NCI-H1694 (cell line): ENCODE measurements at regions not wholly inside any gene's neighbourhood (a gene's known extent, or its start where the extent isn't known, plus 50 kb on each side); places are given as distances from the start of the nearest gene placed in this dataset.
A peak's percentile ranks its signal among the peaks of the same experiment; 100 is the strongest.

Experiments
- DNase-seq: peaks from one replicate; lab custom pipeline; 2025; lab: John Stamatoyannopoulos, UW

DNA sequence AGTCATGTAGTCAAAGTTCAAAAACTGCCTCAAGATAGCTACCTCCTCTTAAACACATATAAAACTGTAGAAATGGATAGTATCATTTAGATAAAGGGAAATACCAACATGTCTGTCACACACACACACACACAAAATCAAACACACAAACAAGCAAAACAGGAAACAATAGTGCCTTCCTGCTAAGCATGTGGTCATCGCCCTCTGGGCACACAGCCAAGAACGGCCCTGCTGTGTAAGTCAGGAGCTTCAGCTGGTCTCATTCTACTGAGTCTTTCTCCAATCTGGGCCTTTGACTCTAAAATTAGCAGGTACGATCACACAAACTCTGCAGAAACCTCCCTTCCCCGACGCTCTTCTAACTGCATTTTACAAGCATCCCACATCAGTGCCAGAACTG is 272.2 kb upstream of the CHRNA7 start:
- no peak for DNase-seq

DNA sequence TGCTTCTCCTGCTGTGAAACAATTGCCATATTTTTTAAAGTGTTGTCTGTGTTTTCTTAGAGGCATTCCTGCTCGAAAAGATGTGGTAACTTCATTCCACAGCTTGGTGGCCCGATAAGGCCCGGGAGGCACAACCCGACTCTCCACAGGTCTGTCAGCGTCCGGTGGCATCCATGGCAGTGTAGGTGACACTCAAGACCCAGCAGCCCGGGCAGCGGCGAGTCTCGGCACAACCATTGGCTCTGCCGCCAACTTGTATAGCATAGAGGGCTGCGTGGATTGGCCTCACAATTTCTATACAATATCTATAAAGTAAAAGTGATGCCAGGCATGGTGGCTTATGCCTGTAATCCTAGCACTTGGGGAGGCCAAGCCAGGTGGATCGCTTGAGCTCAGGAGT is 262.3 kb upstream of the CHRNA7 start:
- no peak for DNase-seq

DNA sequence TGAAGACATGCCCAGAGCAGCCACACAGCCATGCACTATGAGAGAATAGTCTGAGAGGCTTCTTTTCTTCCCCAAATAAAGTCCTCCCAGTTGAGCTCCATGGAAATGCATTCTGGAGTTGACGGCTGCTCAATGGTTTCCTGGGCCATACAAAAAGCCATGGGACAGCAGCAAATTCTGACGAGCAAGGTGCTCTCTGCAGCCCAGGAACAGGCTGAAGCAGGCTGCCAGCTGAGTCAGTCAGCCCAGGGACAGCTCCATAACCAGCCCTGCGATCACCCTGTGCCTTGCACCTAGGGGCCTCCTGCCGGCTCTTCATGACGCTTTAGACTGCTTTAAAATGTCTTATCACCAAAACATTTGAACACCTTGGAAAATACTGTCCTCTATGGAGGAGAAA is 256.3 kb upstream of the CHRNA7 start:
- DNase-seq: no peak

DNA sequence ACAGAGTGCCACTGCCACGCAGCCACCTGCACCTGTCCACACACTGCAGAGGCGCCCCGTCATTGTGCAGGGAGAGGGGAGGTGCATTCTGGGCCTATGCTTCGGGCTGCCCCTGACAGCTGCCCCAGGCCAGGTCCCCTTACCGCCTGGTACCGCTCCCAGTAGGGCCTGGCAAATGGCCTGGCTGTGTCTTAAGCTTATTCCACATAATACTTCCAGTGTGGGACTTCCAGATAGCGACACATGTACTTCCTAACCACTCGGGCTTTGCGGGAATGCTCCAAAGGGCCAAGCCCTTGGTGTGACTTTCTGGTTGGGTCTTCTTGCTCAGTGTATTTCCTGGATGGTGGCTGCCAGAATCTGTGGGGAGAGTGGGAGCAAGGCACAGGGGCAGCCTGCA is 254.3 kb upstream of the CHRNA7 start:
- DNase-seq: no peak

DNA sequence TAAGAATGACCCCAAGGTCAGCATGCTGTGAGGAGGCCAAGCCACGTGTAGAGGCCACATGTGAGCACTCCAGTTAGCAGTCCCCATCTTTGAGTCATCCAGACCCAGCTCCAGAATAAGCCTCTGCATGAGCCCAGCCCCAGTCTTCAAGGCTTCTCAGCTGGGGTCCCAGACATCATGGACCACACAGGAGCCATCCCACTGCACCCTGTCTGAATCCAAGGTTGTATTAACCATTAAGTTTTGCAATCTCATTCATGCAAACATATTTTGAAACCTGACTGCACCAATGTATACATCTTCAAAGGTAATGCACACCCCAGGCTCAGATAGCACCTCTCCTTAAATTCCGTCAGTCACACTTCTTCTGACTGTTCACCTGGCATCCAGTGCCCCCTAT is 249.1 kb upstream of the CHRNA7 start:
- no peak for DNase-seq

DNA sequence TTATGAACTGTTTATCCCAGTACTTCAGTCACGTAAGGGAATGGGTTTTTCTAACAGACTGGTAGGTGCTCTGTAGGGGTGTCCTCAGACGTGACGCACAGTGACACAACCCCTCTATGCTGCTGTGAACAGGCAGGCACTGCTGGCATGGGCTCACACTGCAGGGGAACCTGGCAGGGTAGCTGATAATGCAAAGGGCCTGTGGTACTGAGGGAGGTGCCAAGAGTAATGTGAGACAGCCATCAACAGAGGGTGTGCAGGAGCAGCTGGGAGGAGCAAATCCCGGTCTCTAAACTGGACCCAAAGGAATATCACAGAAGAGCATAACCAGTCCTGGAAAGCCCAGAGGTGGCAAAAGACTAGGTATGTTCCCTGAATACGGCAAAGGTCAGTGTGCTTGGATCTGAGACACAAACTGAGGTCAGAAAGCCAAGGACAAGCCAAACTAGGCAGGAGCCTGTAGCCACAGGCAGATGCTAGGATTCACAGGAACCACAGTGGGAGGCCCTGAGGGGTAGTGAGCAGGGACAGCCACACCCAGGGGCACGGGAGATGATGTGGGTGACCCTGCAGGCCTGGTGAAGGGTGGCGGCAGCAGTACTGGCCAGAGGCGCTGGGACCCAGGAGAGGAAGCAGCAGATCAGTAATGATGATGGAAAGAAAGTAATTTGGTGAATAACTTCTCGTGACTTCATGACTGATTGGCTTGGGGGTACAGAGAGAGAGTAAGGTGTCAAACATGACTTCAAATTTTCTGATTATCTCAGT is 248.1 kb upstream of the CHRNA7 start:
- DNase-seq: no peak

DNA sequence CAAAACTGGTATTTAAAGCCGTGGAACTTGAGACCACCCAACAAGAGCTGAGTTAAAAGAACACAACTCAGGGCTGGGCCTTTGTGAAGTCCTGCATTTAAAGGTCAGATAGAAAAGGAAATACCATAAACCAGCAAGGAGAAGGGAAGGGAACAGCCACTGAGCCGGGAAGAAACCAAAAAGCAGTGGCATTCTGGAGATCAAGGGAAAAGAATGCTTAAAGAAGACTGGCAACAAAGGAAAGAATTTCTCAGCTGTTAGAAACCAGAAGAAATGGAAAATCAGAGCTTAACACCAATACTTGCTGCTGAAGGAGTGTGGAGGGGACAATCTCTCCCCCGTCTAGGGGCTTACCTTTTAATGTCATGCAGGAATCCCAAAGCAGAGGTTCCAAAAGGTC is 247.4 kb upstream of the CHRNA7 start:
- DNase-seq: no peak

DNA sequence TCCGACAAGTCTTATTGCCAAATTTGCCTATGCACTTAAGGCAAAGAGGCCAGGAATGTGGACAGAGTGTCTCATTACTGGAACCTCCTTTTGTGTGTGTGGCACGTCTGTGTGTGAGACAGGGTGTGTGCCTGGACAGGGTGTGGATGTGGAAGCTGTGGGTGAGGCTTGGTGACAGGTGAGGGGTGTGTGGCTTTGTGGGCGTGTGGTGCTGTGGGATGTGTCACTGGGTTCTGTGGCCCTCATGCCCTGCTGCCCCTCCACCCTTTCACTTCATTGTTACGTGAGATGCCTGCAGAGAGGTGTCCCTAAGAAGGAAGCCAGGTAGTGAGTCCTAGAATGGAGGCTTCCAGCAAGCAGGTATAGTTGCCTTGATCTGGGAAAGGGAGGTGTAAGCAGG is 244.0 kb upstream of the CHRNA7 start:
- DNase-seq: no peak

DNA sequence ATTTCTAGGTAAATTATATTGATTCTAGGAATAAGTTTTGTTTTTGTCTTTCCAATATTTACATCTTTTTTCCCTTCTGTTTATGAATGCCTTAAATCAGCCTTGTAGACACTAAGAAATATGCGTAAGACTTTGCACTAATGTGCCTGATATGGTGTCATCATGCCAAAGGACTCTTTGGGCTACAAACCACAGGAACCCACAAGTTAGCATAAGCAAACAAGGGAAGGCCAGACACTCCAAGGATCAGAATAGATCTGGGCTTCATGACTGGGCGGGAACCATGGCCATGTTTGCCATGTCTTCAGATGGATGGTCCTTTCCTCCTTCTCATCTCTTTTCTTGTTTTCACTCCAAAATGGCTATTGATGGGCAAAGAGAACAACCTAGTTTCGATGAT is 242.2 kb upstream of the CHRNA7 start:
- no peak for DNase-seq

DNA sequence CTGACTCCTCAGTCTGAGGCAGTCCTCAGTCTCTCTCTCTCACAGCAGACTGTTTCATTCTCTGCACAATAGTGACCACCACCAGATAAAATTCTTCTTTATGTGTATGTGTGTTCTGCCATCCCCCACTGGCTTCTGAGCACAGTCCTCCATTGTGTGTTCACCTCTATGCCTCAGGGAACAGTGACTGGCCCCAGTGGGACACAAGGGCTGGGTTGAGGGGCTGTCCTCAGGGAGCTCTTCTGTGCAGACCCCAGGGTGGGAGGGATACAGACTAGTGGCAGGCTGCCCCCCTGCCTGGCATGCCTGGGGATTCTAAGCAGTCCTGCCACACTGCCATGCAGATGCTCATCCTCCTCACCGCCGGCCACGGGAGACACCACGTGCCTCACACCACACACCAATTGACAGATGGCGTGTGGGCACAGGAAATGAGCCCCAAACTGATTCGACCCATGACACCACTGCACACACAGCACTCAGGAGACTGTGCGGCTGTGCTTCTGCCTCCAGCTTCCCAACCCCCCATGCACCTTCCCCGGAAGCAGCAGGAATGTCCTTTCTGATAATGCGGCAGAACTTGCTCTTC is 237.6 kb upstream of the CHRNA7 start:
- DNase-seq: no peak

DNA sequence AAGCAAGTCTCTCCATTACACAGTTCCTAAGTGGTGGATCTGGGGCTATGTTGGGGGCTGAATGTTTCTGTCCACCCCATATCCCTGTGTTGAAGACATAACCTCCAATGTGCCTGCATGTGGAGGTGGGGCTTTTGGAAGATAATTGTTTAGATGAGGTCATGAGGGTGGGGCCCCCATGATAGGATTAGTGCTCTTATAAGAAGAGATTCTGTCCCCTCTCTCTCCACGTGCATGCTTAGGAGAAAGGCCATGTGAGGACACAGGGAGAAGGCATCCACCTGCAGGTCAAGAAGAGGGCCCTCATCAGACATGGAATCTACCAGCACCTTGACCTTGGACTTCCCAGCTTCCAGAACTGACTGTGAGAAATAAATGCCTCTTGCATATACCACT is 231.0 kb upstream of the CHRNA7 start:
- DNase-seq: no peak

DNA sequence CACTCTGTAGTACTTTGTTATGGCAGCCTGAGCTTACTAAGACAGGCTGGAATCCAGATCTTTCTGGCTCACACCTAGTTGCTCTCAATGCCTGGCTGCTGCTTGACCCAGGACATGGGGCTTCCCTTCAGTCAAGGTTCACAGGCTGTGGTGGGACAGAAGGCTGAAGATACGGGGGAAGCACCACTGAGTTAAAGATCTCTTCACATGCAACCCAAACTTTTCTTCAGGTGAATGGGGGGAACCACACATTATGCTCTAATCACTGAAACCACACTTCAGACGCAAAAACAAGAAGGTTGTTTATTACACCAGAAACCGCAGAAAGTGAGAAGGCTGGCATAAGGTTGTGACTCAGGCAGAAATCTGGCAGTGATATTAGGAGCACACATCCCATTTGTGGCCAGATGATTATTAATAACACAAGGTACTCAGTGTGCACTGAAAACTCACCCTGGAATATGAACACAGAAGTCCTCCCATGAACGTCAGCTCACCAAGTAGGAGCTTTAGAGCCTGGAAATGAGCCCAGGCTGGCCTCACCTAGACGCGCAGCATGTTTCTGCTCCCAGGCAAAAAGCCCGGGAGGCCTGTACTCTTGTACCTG is 230.5 kb upstream of the CHRNA7 start:
- DNase-seq: no peak

DNA sequence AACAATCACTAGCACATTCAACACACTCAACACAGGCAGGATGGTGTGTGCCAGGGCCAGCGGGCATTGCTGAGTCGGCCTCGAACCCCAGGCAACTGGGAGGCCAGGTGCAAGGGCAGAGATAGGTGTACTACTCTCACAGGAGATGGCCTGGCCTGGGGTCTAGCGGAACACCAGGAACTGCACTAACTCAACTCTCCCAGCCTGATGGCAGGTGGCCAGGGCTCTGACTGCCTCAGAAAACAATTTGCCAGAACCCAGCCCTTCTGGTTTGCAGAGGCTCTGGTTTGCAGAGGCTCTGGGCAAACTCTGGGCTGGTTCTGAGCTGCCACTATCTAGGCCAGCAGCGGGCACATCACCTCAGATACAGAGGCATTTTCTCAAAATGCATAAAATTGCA is 229.2 kb upstream of the CHRNA7 start:
- peak; percentile 12 for DNase-seq

DNA sequence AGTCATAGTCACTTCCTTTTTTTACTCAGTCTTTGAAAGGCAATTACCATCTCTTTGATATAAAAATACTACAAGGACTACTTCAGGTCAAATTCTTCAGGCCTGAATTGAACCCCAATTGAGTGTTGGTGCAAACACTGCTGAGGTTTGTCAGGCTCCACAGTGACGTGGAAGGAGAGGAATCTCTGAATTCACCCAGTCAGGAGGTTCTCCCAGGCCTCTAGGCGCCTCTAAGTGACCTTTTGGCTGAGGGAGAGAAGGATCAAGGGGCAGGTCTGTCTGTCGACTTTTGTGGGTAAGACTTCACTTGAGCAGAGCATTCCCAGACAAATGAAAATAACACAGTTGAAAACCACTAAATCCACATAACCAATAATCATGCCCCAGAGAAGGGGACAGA is 227.6 kb upstream of the CHRNA7 start:
- DNase-seq: no peak

DNA sequence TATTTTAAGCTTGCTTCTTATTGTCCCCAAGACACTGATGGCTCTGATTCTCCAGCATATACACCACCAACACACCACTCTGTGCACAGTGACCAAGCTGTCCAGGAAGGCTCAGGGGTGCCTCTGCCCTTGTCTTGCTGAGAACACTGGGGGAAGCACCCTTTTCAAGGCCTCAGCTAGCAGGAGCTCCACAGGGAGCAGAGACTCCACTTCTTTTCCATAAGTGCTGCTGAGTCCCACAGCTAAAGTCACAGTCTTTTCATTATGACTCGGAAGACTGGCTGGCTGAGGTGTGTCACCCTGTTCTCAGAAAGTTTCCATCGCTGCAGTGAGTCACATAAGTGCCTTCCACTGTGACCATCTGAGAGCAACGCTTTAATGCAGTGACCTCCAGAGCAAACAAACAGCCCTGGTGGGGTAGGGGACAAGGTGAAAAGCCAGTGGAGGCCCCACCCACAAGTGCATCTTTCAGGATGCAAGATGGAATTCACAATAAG is 226.9 kb upstream of the CHRNA7 start:
- DNase-seq: no peak

DNA sequence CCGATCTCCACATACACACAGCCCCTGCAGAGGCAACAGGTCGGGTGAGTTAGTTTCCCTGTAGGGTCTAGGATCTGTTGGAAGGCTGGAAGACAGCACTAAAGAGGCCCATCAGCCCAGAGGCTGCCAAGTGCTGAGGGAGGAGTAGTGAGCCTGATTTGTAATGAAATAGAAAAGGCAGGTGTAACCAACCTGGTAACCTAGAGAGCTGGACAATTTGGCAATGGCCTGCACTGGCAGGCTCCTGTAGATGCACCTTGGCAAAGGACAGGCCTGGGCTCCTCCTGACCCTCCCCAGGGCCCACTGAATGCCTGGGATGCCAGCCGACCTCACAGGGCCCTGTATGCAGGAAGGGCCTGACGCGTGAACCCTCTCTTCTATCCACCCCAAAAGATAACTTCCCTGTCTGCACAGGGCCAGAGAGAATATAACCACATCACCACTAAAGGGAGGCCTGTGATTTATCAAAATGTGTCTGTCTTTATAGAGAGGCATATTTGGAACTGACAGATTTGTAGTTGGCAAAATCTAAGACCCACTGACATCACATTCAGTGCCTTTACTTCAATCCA is 225.1 kb upstream of the CHRNA7 start:
- no peak for DNase-seq

DNA sequence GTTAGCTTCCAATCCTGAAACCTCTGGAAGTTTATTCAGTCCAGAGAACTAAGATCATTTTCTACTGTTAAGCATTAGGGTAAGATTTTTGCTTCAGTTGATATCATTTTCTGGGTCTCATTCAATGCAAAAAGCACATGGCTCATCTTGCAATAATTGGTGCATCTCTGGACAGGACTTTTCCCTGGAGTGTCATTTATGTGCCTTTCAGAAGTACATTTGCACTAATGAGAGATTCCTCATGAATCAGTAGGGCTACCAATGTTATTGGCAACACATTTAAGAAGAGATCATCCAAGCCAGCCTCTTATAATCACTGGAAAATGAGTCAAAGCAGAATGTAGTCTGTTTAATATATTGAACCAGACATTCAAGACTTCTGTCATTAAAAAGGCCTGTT is 224.2 kb upstream of the CHRNA7 start:
- no peak for DNase-seq

DNA sequence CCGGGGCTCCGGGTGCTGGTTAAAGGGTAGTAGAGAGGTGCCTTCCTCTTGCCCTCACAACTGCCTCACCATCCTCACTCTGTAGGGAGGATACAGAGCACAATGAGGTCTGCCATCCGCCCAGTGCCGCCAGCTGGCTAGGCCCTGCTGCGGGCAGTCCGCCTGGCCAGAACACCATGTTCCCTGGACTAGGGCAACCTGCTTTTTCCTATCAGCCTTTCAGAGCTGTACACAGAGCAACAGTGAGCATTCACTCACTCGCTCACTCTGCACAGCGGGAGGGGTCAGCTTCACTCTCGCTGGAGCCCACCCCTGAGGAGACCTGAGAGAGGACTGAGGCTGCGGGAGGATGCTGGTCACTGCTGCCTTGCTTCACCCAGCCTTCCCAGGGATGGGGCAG is 218.7 kb upstream of the CHRNA7 start:
- no peak for DNase-seq

DNA sequence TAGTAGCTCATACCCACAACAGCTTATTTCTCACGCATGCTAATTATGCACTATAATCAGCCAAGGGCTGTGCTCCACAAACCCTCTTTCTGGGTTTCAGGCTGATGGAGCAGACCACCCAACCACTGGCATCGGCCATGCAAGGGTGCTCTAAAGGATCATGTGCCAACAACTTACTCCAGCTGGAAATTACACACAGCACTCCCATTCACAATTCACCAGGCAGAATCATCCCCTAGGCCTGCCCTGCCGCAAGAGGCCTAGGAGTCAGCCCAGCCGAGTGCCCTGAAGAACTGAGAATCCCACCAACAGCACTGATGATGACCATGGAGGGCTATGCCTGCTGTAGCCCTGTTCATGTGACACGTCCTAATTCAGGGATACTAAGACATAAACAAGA is 216.2 kb upstream of the CHRNA7 start:
- no peak for DNase-seq

DNA sequence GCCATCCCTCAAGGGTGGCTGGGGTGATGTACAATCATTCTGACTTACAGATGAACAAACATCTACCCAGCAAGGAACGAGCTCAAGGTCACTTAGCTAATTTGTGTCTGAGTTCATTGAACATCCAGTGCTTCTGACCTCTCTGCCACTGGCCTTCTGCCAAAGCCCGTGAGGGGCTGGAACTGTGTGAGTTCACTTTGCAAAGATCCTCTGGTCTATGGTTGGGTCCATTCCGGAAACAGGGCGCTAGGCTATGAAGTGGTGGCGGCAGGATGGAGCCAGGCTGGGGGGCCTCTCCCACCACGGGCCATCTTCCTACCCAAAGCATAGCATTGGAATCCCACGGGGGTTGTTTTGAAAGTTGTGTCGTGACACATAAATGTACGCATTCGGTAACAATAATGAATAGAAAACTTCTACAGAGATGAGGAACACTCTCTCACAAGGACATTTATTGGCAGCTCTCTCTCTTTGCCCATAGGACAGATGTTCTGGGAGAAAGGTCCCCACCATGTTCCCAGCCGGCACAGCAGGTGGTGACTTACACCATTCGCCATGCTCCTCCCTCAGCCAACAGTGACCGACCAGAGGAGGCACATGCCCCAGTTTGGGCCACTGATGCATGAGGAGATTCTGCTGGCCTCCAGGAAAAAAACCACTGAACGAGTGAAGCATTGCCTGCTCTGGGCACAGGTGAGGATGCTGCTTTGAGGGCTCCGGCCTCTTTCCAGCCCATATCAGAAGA is 214.7 kb upstream of the CHRNA7 start:
- DNase-seq: no peak

DNA sequence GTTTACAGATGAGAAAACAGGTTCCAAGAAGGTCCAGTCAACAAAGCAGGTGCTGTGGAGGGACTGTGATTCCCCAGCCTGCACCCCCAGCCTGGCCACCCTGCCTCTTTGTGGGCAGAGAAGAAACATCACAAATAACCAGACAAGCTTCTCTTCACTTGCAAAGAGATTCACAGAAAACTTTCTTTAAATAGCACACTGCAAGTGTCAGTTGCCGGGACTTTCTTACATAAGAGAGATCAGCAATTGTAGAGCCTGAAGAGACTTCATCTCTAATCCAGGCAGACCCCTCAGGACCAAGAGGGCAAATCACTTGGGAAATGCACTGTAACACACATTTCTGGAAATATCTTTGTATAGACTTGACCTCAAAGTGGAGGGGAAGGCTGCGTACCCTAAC is 207.9 kb upstream of the CHRNA7 start:
- DNase-seq: no peak

DNA sequence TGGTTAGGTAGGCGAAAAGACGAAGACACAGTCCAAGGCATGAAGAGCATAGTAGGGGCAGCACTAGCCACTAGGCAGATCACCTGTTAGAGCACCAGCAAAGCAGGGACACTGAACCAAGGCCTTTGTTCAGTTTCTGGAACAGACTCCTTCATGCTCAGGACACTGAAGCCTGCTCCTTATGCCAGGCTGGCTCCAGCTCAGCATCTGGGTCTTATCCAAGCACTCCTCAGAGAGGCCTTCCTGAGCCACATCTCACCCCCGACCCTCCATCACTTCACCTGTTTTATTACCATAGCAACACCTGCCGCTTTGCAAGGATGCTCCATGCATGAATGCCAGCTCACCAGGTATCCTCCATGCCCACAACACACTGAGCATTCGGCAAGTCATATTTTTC is 206.3 kb upstream of the CHRNA7 start:
- no peak for DNase-seq

DNA sequence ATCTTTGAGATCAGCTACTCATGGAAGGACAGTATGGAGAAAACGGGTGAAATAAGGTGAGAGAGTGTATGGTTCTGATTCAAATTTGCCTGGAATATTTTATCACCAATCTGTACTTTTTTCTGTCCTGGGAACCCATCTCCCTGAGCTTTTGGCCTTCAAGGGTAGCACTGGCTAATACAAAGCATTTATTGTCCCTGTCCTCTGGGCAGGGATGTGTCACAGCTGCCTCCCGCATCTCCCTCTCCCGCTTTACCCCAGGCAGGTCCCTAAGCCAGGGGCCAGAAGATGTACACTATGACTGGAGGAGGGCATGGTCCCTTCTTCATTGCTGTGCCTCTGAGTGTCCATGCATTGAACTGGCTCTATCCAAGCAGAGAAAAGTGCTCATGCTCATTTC is 201.7 kb upstream of the CHRNA7 start:
- DNase-seq: no peak
